B cell (primary cell): ENCODE measurements at regions not wholly inside any gene's neighbourhood (a gene's known extent, or its start where the extent isn't known, plus 50 kb on each side); places are given as distances from the start of the nearest gene placed in this dataset.

ENCODE experiments used
- ATAC-seq: fragments of 200-7000 bp; cut with Tn5 transposase; one replicate; pipeline ENCODE4 v1.10.0; 2021; ENCODE audit warnings: low read depth, mild to moderate bottlenecking, moderate number of reproducible peaks, moderate library complexity
- CTCF ChIA-PET: fragments of 350-600 bp; sonication (Branson Sonifier 250); formaldehyde crosslinking; loops from one replicate; lab custom pipeline; 2021; ENCODE audit warnings: antibody characterized with exemption, inconsistent platforms; lab: Charles Lee
- POLR2A ChIA-PET: fragments of 350-600 bp; sonication (Branson Sonifier 250); formaldehyde crosslinking; loops from one replicate; lab custom pipeline; 2021; ENCODE audit warnings: antibody characterized with exemption; lab: Charles Lee
- DNase-seq: peaks from one replicate; pipeline ENCODE4 v3.0.0; 2013
- H2AFZ ChIP-seq: 2 replicates; pipeline ENCODE4 v1.6.1; 2012; ENCODE audit warnings: mild to moderate bottlenecking, low read depth, low read length; ENCODE audit not compliant: insufficient read depth, poor library complexity, severe bottlenecking
- H3K27ac ChIP-seq, 2 donors: 1 replicate in 1 of 2; 2 replicates in 1 of 2; pipeline ENCODE4 v1.5.1; 2012 to 2013; ENCODE audit warnings: low read length in 2 of 2, mild to moderate bottlenecking in 2 of 2, moderate library complexity in 1 of 2
- H3K27me3 ChIP-seq, 4 experiments: fragments of 200-600 bp in 1 of 4; sonication (generic) in 1 of 4; replicated peaks in 1 of 4; 1 replicate in 2 of 4; 2 replicates in 2 of 4; pipeline versions ENCODE4 v1.6.1 to v1.7.0; 2013 to 2016; ENCODE audit warnings: low read length in 3 of 4, mild to moderate bottlenecking in 2 of 4, mixed read lengths in 1 of 4, moderate library complexity in 1 of 4; ENCODE audit not compliant: insufficient read depth in 4 of 4, control insufficient read depth in 3 of 4; ENCODE audit errors: control extremely low read depth in 1 of 4
- H3K36me3 ChIP-seq, 2 experiments: replicated peaks in 1 of 2; 1 replicate in 1 of 2; 2 replicates in 1 of 2; pipeline versions ENCODE4 v1.6.1 to v1.7.1; 2013; ENCODE audit warnings: low read length in 1 of 2; ENCODE audit not compliant: insufficient read depth in 2 of 2, control insufficient read depth in 1 of 2; ENCODE audit errors: control extremely low read depth in 1 of 2, extremely low read depth in 1 of 2
- H3K4me1 ChIP-seq, 2 donors: fragments of 200-600 bp in 1 of 2; sonication (generic) in 1 of 2; 1 replicate in 1 of 2; 2 replicates in 1 of 2; pipeline versions ENCODE4 v1.5.1 to v1.6.1; 2013 to 2017; ENCODE audit warnings: low read length in 2 of 2; ENCODE audit not compliant: control insufficient read depth in 2 of 2, insufficient read depth in 2 of 2
- H3K4me2 ChIP-seq: replicated peaks from 2 replicates; pipeline ENCODE3; 2012; ENCODE audit warnings: mild to moderate bottlenecking, low read depth, low read length; ENCODE audit not compliant: poor library complexity, severe bottlenecking
- H3K4me3 ChIP-seq, 5 experiments: fragments of 200-600 bp in 1 of 5; sonication (generic) in 1 of 5; 1 replicate in 3 of 5; 2 replicates in 2 of 5; pipeline versions ENCODE4 v1.5.1 to v1.7.0; 2011 to 2016; ENCODE audit warnings: low read length in 4 of 5, mild to moderate bottlenecking in 4 of 5, low read depth in 2 of 5, control low read depth in 1 of 5, moderate library complexity in 1 of 5; ENCODE audit not compliant: insufficient read depth in 1 of 5; ENCODE audit errors: control extremely low read depth in 1 of 5, extremely low read depth in 1 of 5
- H3K79me2 ChIP-seq: fragments of 200-600 bp; sonication (generic); one replicate; pipeline ENCODE4 v1.6.0; 2016; ENCODE audit warnings: low read length; ENCODE audit not compliant: control insufficient read depth, insufficient read depth
- H3K9ac ChIP-seq: fragments of 200-600 bp; sonication (generic); 2 replicates; pipeline ENCODE4 v1.6.1; 2017; ENCODE audit warnings: mild to moderate bottlenecking, low read length, moderate library complexity
- H3K9me3 ChIP-seq, 3 donors: one replicate each; pipeline versions ENCODE4 v1.6.1 to v1.7.1; 2013; ENCODE audit warnings: low read length in 2 of 3; ENCODE audit not compliant: control insufficient read depth in 2 of 3, insufficient read depth in 1 of 3; ENCODE audit errors: control extremely low read depth in 1 of 3
- H4K20me1 ChIP-seq: 2 replicates; pipeline ENCODE4 v1.6.0; 2012; ENCODE audit warnings: mild to moderate bottlenecking, low read length; ENCODE audit not compliant: insufficient read depth, control insufficient read depth, poor library complexity, severe bottlenecking
- H3K27ac Mint-ChIP-seq: one replicate; pipeline ENCODE4 v1.8.0; 2021; ENCODE audit warnings: mixed read lengths
- H3K27me3 Mint-ChIP-seq: one replicate; pipeline ENCODE4 v1.8.0; 2021; ENCODE audit warnings: mixed read lengths
- H3K4me1 Mint-ChIP-seq: one replicate; pipeline ENCODE4 v1.8.0; 2021; ENCODE audit warnings: mixed read lengths
- H3K4me3 Mint-ChIP-seq: one replicate; pipeline ENCODE4 v1.8.0; 2021; ENCODE audit warnings: mixed read lengths
- H3K9me3 Mint-ChIP-seq: one replicate; pipeline ENCODE4 v1.8.0; 2022; ENCODE audit warnings: mixed read lengths; ENCODE audit not compliant: insufficient read depth
- CTCF ChIP-seq: fragments of 200-600 bp; IDR thresholded peaks from one replicate; pipeline ENCODE4 v1.8.0; 2022; ENCODE audit warnings: antibody characterized with exemption, mild to moderate bottlenecking
- EZH2 ChIP-seq: IDR thresholded peaks from 2 replicates; pipeline ENCODE4 v1.6.1; 2012; ENCODE audit warnings: borderline replicate concordance, low read depth, mild to moderate bottlenecking, moderate library complexity, low read length; ENCODE audit not compliant: insufficient read depth, poor library complexity, severe bottlenecking
- WGBS: methylation state at CpG from one replicate; pipeline ENCODE4 v1.1.5; 2013; ENCODE audit warnings: missing lambda C conversion rate; ENCODE audit not compliant: insufficient coverage; 5-methylcytosine and 5-hydroxymethylcytosine counted together
- intact Hi-C: fragments of 100-400 bp; cut with micrococcal nuclease; formaldehyde crosslinking; loops from one replicate; pipeline ENCODE4 v1.10.0; 2022

GRCh38 chr6:11448038-11448437 lies 89.5 kb upstream of the TMEM170B start:
- Mint-ChIP-seq H3K4me1 (peaks cover 54% of the 10 kb centered on the region), H3K4me3 (no peak overlapping the region), H3K9me3 (no peaks in the 10 kb centered on the region), H3K27ac (no peak overlapping the region), H3K27me3 (no peaks in the 10 kb centered on the region)
- Histone ChIP-seq H3K27me3 (no peaks in the 10 kb centered on the region), H3K4me1 (peaks cover 23 to 39% of the 10 kb centered on the region in 2 donors), H3K27ac (no peak overlapping the region), H3K4me2 (no peak overlapping the region), H3K36me3 (no peaks in the 10 kb centered on the region), H3K9me3 (peaks cover 0 to 5% (median 3%) of the 10 kb centered on the region in 3 donors), H3K9ac (no peak overlapping the region), H3K4me3 (no peak overlapping the region), H2AFZ (no peak overlapping the region), H3K79me2 (no peaks in the 10 kb centered on the region), H4K20me1 (no peaks in the 10 kb centered on the region)
- POLR2A ChIA-PET = interaction anchor here (0.5 kb wide), 1 partner anchor 45 kb away, joined by 4 read pairs; no protein-coding TSS in a partner anchor
- ATAC-seq (peak; percentile 21), DNase-seq (no peak)
- intact Hi-C loops = loop anchor here (5.0 to 10.0 kb wide), 2 partner anchors 36 to 47 kb away; no protein-coding TSS in a partner anchor
- CTCF ChIA-PET = interaction anchor here (1.2 kb wide), 1 partner anchor 276 kb away, joined by 4 read pairs; no protein-coding TSS in a partner anchor
- no peak for TF ChIP-seq EZH2

DNA sequence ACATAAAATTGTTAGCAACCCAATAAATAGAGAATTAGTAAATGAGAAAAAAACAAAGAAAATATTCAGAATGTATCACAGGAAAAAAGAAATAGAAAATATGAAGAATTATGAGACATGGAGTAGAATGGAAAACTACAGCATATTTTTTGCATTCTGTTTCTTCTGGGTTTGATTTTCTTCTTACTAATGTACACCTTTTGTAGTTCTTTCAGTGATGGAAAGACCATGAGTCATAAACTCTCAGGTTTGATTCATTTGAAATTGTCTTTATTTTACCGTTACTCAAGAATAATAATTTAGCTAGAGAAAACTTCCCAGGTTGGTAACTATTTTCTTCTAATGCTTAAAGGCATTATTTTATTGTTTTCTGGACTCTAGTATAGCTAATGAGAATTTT lies 90.3 kb upstream of the TMEM170B start:
- ChIA-PET CTCF (interaction anchor here (1.2 kb wide), 1 partner anchor 275 kb away, joined by 4 read pairs; no protein-coding TSS in a partner anchor), POLR2A (no interaction called here)
- Histone ChIP-seq H3K27me3 (no peaks in the 10 kb centered on the region), H3K36me3 (no peaks in the 10 kb centered on the region), H3K9ac (no peak overlapping the region), H3K4me2 (no peak overlapping the region), H3K79me2 (no peaks in the 10 kb centered on the region), H2AFZ (no peak overlapping the region), H3K27ac (no peak overlapping the region), H3K9me3 (peaks cover 0 to 5% (median 3%) of the 10 kb centered on the region in 3 donors), H4K20me1 (no peaks in the 10 kb centered on the region), H3K4me3 (no peak overlapping the region), H3K4me1 (peaks cover 31 to 47% of the 10 kb centered on the region in 2 donors)
- Mint-ChIP-seq H3K9me3 (no peaks in the 10 kb centered on the region), H3K27ac (no peak overlapping the region), H3K4me1 (peaks cover 60% of the 10 kb centered on the region), H3K4me3 (no peak overlapping the region), H3K27me3 (no peaks in the 10 kb centered on the region)
- no peak for ATAC-seq
- no CpG with 5 or more reads among the region's 1 CpG for WGBS
- TF ChIP-seq EZH2 (no peak), CTCF (no peak)
- intact Hi-C loops = loop anchor here (5.0 to 10.0 kb wide), 2 partner anchors 35 to 48 kb away; no protein-coding TSS in a partner anchor
- no peak for DNase-seq
